HG02981 (cell line): ENCODE measurements at regions not wholly inside any gene's neighbourhood (a gene's known extent, or its start where the extent isn't known, plus 50 kb on each side); places are given as distances from the start of the nearest gene placed in this dataset.
"Not testable (repeated sequence)": the region's sequence is repeated elsewhere in the genome, so short reads cannot be mapped to it uniquely, and the experiment has no call there.

ENCODE experiments used
- ATAC-seq: cut with Tn5 transposase; IDR thresholded peaks from one replicate; pipeline ENCODE4 v1.9.1; 2021; ENCODE audit warnings: mild to moderate bottlenecking, moderate library complexity; ENCODE audit not compliant: unreplicated experiment

DNA sequence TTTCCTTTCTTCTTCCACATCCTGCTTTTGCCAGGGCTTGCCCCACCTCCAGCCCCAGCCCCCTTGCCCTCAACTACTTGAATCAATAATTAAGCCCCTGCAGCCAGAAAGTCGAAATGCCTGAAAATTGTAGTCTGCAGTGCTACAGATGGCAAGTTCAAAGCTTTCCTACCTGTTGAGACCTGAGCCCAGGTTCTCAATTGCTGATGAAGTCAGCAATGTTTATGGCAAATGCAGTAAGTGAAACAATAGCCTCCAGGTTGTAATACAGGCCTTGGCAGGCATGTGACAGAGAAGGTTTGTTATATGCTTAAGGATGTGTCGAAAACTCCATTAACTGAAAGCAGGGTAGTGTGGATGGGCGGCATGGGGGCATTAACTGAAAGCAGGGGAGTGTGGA is 181.1 kb upstream of the SESN3 start:
- ATAC-seq, result no peak

DNA sequence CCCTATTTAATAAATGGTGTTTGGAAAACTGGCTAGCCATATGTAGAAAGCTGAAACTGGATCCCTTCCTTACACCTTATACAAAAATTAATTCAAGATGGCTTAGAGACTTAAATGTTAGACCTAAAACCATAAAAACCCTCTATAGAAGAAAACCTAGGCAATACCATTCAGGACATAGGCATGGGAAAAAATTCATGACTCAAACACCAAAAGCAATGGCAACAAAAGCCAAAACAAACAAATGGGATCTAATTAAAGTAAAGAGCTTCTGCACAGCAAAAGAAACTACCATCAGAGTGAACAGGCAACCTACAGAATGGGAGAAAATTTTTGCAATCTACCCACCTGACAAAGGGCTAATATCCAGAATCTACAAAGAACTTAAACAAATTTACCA is 179.7 kb upstream of the SESN3 start:
- not testable (repeated sequence) for ATAC-seq

DNA sequence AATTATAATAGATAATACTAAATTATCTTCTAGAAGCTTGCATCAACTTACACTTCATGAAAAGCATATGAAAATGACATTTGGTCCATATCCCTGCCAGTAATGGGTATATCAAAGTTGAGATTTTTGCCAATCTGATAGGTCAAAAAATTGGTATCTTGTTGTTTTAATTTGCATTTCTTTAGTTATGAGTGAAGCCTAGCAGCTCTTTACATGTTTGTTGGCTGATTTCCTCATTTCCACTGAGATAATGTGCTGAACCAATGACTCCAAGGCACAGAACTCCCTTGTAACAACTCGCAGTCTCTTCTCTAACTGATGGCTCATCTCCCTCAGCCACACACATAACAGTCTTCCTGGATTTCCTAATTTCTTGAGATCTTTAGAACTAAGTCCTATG is 175.3 kb upstream of the SESN3 start:
- ATAC-seq, result no peak

- ATAC-seq, result no peak
Measured at GRCh38 chr11:95404370-95404769, 173.4 kb upstream of the SESN3 start.

- no peak for ATAC-seq
Measured at GRCh38 chr11:95398437-95399112, 167.6 kb upstream of the SESN3 start.

- no peak for ATAC-seq
Measured at GRCh38 chr11:95392644-95393043, 161.6 kb upstream of the SESN3 start.

DNA sequence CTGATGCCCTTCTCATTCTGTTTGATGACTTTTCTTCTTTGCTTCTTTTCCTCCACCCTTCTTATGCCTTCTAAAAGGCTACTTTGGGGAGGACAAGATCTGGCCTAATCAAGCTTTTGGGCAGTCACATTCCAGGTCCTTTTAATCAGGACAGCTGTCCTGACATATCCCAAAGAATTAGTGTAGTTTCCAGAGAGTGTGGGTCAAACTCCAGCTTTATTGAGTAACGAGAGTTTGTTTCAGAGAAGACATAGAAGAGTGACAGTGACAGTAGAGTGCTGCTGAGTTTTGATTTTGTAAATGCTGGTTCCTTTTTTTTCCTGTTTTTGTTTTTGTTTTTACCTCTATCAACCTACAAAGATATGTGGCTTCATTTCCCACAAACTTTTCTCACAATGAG is 158.4 kb upstream of the SESN3 start:
- no peak for ATAC-seq

GRCh38 chr11:95388086-95388485 is 157.1 kb upstream of the SESN3 start:
- no peak for ATAC-seq

GRCh38 chr11:95387325-95387724 is 156.3 kb upstream of the SESN3 start:
- ATAC-seq, result no peak

- ATAC-seq, result no peak
Measured at GRCh38 chr11:95385577-95385976, 154.6 kb upstream of the SESN3 start.

DNA sequence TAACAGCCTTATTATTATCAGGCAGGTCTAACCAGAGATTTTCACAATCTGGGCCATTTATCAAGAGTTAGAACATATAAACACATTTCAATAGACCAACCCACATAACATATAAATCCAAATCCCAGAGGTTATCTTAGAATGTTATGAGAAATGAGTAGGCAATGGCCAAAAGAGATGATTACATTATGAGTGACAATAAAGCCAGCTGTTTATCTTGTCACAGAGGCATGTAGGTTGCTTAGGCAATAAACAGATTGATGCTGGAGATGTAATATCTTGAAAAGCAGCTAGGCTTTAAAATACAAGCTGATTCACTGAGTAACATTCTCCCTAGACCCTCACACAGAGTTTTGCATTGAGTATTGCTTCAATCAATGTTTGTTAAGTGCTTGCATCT is 148.5 kb upstream of the SESN3 start:
- no peak for ATAC-seq

- no peak for ATAC-seq
Measured at GRCh38 chr11:95378789-95379188, 147.8 kb upstream of the SESN3 start.

DNA sequence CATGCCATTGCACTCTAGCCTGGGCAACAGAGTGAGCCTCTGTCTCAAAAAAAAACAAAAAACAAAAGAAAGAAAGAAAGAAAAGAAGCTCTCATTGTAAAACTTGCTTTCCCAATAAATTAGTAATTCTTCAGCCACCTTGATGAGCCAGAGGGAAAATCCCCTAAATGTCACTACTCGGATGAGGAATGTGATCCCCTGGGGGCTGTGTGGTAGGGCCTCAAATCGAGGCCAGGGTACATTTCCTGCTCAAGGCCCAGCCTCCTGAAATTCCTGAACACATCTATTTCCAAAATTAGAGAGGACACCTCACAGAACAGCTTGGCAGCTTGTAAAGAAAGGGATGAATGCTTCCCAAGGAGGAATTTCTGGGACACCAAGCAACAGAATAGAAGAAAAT is 147.1 kb upstream of the SESN3 start:
- ATAC-seq, result no peak

DNA sequence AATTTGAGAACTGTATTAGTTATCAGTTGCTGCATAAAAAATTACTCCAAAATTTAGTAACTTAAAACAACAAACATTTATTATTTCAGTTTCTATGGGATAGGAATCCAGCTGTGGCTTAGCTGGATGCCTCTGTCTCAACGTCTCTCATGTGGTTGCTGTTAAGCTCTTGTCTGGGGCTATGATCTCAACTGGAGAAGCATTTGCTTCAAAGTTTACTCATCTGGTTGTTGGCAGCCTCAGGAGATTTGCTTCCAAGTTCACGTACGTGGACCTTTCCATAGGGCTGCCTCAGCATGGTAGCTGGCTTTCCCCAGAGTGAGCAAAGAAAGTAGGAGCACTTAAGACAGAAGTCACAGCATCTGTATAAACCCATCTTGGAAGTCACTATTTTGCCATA is 144.9 kb upstream of the SESN3 start:
- ATAC-seq, result no peak

DNA sequence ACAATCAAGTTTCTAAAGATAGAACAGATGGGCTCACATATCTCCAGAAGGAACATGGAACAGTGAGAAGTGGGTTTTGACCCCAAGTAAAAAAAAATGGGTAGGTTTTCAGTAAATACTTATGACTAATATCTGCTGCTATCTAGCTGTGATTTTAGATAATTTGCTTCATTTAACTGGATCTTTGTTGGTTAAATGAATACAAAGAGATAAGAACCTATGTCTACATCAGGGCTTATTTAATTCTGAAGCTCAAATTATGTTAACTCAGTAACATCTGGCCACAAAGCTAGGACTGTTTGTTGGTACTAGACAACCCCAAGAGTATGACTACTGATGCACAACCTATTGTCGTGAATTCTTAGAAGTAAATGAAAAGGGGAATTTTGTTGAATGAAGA is 144.4 kb upstream of the SESN3 start:
- ATAC-seq, result no peak

- no peak for ATAC-seq
Measured at GRCh38 chr11:95374105-95374504, 143.1 kb upstream of the SESN3 start.

- ATAC-seq, result no peak
Measured at GRCh38 chr11:95373241-95373640, 142.2 kb upstream of the SESN3 start.

DNA sequence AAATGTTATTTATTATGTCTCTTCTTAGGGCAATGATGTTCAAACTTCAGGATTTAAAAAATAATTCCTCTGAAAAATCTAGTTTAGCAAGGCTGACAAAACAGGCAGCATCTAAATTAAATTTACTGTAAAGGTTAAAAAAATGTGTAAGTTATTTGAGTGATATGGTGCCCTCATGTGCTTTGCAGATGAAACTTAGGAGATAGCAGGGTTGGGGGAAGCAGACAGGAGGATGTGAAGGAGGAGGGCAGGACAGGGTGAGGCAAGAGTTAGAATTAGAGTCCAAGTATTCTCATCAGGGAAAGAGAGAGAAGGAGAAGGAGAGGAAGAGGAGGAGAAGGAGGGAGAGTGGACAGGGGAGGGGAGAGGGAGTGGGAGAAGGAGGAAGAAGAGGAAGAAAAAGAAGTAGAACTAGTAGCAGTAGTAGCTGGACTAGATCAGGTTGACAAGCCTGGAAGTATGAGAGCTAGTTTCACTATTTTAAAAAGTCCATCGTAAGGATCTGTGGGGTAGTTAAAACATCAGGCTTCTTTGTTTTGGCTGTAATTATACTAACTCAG is 141.2 kb upstream of the SESN3 start:
- ATAC-seq, result no peak

DNA sequence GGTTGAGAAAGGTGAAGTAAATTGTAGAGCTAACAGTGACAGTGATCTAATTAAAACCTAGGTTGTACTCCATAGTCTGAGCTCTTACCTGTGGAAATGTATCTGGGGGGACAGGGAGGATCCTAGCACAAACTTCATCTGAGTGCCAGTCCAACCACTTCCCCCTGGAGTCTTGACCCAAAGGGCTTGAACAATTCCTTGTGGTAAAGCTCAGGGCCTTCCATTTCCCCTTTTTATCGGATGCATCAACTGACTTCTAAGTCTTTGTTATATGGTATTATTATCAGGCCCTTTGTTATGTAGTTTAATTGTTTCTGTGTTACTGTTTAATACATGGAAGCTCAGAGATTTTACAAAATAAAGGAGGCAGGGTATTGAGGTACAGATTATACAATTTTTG is 140.2 kb upstream of the SESN3 start:
- no peak for ATAC-seq

DNA sequence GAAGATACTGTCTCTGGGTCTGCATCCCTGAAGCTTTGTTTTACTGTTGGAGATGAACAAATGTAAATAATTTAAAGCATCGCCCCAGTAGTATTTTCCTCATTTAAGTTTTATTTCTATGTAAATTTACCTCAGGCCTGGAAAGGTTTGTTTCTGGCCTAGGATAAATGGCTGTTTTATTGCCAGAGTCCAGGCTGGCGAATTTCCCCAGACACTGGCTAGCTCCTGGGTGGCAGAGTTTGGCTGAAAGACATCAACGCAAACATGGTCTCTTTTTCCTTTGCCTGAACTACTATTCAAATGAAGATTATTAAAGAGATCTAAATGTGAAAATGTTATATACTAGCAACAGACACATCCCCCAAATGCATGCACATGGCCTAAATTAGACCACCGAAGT is 136.7 kb upstream of the SESN3 start:
- no peak for ATAC-seq

DNA sequence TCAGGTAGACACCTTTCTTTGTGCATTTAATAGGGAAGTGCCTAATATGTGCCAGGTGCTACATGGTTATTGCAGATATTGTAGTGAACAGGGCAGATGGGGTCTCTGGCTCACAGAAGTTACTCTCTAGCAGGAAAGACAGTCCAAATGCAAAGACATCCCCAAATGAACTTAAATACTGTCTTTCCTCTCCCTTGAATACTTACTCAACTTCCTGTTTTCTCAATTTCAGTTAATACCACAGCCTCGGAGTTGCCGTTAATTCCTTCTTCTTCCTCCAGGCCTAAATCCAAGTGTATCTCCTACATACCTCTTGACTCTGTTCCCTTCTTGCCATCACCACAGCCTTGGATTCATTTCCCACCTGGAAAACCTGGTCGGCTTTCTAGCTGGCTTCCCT is 134.3 kb upstream of the SESN3 start:
- ATAC-seq, result no peak

GRCh38 chr11:95364324-95365295 is 133.6 kb upstream of the SESN3 start:
- ATAC-seq, result no peak
